ENCODE measurements at regions not wholly inside any gene's neighbourhood (a gene's known extent, or its start where the extent isn't known, plus 50 kb on each side); places are given as distances from the start of the nearest gene placed in this dataset.

DNA sequence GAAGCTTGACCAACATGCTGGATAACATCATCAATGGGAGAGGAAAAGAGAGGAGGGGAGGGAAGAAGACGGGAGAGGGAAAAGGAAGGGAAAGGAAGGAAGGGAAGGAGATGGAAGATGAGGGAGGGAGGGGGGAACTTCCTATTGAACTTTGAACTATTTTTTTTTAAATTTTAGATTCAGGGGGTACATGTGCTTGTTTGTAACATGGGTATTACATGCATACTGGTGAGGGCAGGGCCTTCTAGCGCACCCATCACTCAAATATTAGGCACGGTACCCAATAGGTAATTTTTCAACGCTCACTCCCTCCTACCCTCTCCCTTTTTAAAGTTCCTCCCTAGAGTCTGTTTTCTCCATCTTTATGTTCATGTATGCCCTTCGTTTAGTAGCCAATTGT is 383.2 kb upstream of the XYLT1 start:
- TF ChIP-seq, protein P1, sequence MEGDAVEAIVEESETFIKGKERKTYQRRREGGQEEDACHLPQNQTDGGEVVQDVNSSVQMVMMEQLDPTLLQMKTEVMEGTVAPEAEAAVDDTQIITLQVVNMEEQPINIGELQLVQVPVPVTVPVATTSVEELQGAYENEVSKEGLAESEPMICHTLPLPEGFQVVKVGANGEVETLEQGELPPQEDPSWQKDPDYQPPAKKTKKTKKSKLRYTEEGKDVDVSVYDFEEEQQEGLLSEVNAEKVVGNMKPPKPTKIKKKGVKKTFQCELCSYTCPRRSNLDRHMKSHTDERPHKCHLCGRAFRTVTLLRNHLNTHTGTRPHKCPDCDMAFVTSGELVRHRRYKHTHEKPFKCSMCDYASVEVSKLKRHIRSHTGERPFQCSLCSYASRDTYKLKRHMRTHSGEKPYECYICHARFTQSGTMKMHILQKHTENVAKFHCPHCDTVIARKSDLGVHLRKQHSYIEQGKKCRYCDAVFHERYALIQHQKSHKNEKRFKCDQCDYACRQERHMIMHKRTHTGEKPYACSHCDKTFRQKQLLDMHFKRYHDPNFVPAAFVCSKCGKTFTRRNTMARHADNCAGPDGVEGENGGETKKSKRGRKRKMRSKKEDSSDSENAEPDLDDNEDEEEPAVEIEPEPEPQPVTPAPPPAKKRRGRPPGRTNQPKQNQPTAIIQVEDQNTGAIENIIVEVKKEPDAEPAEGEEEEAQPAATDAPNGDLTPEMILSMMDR (IDR thresholded peaks at IDR 0.05): no peak
- no peaks in the 10 kb centered on the region for H3K4me1 ChIP-seq
- ATAC-seq (no peak), DNase-seq (no peak)
- H3K9me3 ChIP-seq: peaks cover 0 to 5% of the 10 kb centered on the region in 2 donors
- intact Hi-C loops (cut with DNase I): no loop called here
- no peak overlapping the region for H3K27ac ChIP-seq
- no peaks in the 10 kb centered on the region for H3K27me3 ChIP-seq
- H3K4me3 ChIP-seq: no peak overlapping the region
- no peaks in the 10 kb centered on the region for H3K36me3 ChIP-seq

DNA sequence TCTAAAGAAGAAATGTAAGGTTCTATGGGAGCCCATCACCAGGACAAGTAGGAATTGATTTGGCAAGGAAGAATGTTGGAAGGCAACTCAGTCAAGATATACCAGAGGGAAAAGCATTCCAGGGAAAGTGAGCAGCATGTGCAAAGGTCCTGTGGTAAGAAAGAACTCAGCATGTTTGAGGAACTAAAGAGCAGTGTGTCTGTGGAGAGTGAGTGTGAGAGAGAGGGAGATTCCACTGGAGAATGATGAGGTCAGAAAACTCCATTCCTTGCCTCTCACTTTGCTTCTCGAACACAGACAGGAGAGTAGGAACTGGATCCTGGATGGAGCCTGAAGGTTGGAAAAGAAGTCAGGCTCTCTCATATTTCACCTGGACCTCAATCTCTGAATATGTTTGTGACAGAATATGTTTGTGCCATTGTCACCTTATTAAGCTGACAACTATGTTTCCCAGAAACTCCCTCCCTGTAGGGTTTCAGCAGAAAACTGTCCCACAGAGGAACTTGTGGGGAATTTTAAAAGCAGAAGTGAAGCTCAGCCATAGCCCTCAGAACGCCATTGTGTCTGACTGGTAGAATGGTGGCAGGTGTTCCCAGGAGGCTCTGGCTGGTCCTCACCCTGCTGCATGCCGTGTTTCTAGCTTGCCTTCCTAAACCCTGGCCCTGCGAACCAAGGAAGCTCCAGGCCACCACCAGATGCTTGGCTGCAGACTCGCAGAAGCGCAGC is 382.4 kb upstream of the XYLT1 start:
- intact Hi-C loops (cut with DNase I): no loop called here
- TF ChIP-seq, protein P1 (IDR thresholded peaks at IDR 0.05): no peak
- DNase-seq (no peak), ATAC-seq (no peak)
- Histone ChIP-seq H3K4me3 (no peak overlapping the region), H3K4me1 (no peaks in the 10 kb centered on the region), H3K27ac (no peak overlapping the region), H3K27me3 (peaks cover 0 to 4% of the 10 kb centered on the region in 2 donors), H3K36me3 (no peaks in the 10 kb centered on the region), H3K9me3 (peaks cover 0 to 5% of the 10 kb centered on the region in 2 donors)

DNA sequence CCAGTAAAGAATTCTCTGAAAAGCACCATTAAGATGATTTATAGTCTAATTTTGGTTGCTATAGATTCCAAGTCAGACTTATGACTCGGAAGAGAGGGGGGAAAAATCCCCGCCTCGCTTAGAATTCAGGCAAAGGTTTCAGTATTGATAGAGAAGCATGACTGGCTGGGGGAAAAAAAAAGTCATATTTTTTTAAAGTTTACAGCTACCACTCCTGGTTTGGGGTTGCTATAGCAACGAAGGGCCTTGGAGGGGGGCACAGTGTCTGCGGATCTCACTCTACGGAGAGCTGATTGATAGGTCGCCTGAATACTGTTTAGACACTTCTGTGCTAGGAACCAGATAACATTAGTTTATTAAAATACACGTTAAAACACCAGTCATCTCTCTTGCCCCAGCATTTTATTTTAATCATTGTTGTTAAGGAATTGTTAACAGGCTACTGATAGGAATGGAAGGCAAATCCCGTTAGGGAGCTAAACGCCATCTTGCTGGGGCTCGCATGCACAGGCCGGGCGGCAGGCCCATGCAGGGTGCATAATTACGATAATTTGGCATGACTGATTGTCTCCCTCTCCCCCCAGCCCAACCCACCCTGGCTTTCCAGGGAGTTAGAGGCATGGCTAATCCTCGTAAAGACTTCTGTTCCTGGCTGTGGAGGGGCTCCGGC is 380.0 kb upstream of the XYLT1 start:
- TF ChIP-seq, protein P1 (IDR thresholded peaks at IDR 0.05): no peak
- H3K4me3 ChIP-seq: no peak overlapping the region

DNA sequence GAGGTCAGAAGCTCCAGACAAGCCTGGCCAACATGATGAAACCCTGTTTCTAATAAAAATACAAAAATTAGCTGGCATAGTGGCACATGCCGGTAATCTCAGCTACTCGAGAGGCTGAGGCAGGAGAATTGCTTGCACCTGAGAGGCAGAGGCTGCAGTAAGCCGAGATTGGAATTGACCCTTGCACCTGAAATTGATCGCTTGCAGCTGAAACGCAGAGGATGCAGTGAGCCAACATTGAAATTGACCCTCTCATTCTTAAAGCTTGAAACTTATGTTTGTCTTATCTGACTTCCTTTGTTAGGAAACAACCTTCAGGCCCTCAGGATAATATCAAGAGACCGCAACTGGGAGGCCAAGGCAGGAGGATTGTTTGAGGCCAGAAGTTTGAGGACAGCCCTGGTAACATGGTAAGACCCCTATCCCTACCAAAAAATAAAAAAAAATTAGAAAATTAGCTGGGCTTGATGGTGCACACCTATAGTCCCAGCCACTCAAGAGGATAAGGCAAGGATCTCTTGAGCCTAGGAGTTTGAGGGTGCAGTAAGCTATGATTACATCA is 376.6 kb upstream of the XYLT1 start:
- H3K27ac ChIP-seq: no peak overlapping the region
- peaks cover 0 to 4% of the 10 kb centered on the region in 2 donors for H3K27me3 ChIP-seq
- H3K36me3 ChIP-seq: no peaks in the 10 kb centered on the region
- no peak for ATAC-seq
- H3K9me3 ChIP-seq: no peaks in the 10 kb centered on the region
- intact Hi-C loops (cut with DNase I): no loop called here
- H3K4me3 ChIP-seq: no peak overlapping the region
- DNase-seq: no peak
- TF ChIP-seq, protein P1 (IDR thresholded peaks at IDR 0.05): no peak
- no peaks in the 10 kb centered on the region for H3K4me1 ChIP-seq

More for the DNA sequence above, 380.0 kb upstream of the XYLT1 start:
- Histone ChIP-seq H3K27me3 (peaks cover 0 to 4% of the 10 kb centered on the region in 2 donors), H3K27ac (no peak overlapping the region), H3K4me1 (no peaks in the 10 kb centered on the region), H3K9me3 (peaks cover 0 to 5% of the 10 kb centered on the region in 2 donors), H3K36me3 (no peaks in the 10 kb centered on the region)
- intact Hi-C loops (cut with DNase I): no loop called here
- DNase-seq (no peak), ATAC-seq (no peak)

DNA sequence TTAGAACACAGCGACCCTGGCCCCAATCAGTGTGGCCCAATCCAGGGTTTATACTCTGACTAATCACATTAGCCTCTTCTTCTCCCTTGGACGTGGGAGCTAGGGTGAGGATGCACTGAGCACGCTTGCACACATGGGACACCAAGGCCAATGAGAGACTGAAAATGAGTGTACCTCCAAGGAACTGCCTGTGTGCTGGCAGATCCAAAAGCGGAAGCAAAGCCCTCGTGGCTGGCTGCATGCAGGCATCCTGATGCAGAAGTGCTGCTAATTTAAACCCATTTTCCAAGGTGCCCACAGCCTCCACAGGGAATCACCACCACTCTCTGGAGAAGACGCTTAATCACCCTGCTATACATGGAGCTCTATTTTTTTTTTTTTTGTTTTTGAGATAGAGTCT is 375.3 kb upstream of the XYLT1 start:
- intact Hi-C loops (cut with DNase I): no loop called here
- ATAC-seq (no peak), DNase-seq (no peak)
- H3K4me3 ChIP-seq: no peak overlapping the region
- no peaks in the 10 kb centered on the region for H3K36me3 ChIP-seq
- TF ChIP-seq, protein P1 (IDR thresholded peaks at IDR 0.05): no peak
- no peak overlapping the region for H3K27ac ChIP-seq
- H3K4me1 ChIP-seq: no peaks in the 10 kb centered on the region
- no peaks in the 10 kb centered on the region for H3K9me3 ChIP-seq
- H3K27me3 ChIP-seq: peaks cover 0 to 4% of the 10 kb centered on the region in 2 donors

All from left lung (tissue), 4 donors.